Fibroblast of mammary gland (primary cell): ENCODE measurements at regions not wholly inside any gene's neighbourhood (a gene's known extent, or its start where the extent isn't known, plus 50 kb on each side); places are given as distances from the start of the nearest gene placed in this dataset.
"Not testable (repeated sequence)": the region's sequence is repeated elsewhere in the genome, so short reads cannot be mapped to it uniquely, and the experiment has no call there.

ENCODE experiments used
- DNase-seq: peaks from one replicate; pipeline ENCODE4 v3.0.0-alpha.2; 2010; ENCODE audit warnings: low read depth
- H3K4me3 ChIP-seq: 2 replicates; pipeline ENCODE4 v1.5.1; 2011; ENCODE audit warnings: low read depth, mild to moderate bottlenecking, low read length, moderate library complexity; ENCODE audit not compliant: control insufficient read depth
- TF ChIP-seq, protein P1 (sequence below): conservative IDR thresholded peaks from 2 replicates; pipeline ENCODE4 v1.5.1; 2011; ENCODE audit warnings: low read depth, low read length, inconsistent platforms; ENCODE audit not compliant: control insufficient read depth, insufficient read depth

- TF ChIP-seq, protein P1, sequence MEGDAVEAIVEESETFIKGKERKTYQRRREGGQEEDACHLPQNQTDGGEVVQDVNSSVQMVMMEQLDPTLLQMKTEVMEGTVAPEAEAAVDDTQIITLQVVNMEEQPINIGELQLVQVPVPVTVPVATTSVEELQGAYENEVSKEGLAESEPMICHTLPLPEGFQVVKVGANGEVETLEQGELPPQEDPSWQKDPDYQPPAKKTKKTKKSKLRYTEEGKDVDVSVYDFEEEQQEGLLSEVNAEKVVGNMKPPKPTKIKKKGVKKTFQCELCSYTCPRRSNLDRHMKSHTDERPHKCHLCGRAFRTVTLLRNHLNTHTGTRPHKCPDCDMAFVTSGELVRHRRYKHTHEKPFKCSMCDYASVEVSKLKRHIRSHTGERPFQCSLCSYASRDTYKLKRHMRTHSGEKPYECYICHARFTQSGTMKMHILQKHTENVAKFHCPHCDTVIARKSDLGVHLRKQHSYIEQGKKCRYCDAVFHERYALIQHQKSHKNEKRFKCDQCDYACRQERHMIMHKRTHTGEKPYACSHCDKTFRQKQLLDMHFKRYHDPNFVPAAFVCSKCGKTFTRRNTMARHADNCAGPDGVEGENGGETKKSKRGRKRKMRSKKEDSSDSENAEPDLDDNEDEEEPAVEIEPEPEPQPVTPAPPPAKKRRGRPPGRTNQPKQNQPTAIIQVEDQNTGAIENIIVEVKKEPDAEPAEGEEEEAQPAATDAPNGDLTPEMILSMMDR = no peak
- DNase-seq = no peak
- H3K4me3 ChIP-seq = no peak overlapping the region
Observed at GRCh38 chr10:34017281-34017680, 682.8 kb upstream of the NRP1 start.

DNA sequence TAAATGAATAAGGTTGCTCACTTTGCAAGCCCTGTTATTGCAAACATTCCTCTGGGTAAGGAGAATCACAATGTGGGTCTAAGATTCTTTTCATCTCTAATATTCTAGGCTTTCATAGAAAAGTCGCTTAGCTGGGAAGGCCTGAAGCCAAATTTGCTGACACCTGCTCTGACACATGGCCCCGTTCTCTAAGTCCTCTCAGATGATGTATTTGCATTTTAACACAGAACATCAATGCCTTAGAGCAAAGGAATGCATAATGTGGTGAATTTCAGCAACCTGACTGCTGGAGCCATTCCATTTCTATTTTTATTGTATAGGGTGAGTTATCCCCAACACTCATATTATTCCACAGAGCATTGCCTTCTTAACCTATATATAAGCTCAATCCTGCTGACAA, 682.1 kb upstream of the NRP1 start:
- H3K4me3 ChIP-seq = no peak overlapping the region
- no peak for DNase-seq
- TF ChIP-seq, protein P1 = no peak

DNA sequence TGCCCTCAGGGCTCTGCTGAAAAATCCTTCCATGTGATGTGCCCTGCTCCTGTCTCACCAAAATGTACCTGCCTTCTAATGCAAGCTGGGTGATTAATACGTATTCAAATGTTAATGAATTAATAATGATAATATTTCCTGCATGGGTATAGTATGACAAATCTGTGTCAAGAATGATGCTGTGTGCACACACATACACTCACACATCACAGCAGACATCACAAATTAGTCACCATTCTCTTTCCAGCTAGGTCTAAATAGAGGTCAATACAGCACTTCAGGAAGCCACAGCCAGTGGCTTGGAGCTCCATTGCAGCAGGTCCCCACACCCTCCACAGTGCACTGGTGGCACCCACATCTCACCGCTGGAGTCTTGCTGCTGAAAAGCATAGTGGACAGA, 681.2 kb upstream of the NRP1 start:
- TF ChIP-seq, protein P1 = no peak
- DNase-seq = peak; percentile 14
- H3K4me3 ChIP-seq = no peak overlapping the region

GRCh38 chr10:34013235-34013634, 678.8 kb upstream of the NRP1 start:
- DNase-seq = no peak
- no peak overlapping the region for H3K4me3 ChIP-seq
- TF ChIP-seq, protein P1 = no peak

DNA sequence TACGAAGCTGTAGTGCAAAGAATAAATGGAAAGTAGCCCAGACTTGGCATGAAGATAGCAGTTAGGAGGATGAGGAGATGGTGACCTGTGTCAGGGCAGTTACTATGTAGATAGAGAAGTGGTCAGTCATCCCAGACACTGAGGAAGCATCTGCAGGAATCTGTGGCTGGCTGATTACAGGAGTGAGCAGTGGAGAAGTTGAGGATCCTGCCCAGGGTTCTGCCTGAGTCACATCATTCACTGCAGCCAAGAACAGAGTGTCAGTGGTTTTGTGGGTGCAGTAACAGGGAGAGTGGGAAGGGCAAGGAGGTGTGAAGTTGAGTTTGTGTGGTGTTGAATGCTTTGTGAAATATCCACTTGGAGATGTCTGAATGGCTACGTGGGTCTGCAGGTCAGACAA, 676.4 kb upstream of the NRP1 start:
- H3K4me3 ChIP-seq = no peak overlapping the region
- TF ChIP-seq, protein P1 = no peak
- peak; percentile 57 for DNase-seq

DNA sequence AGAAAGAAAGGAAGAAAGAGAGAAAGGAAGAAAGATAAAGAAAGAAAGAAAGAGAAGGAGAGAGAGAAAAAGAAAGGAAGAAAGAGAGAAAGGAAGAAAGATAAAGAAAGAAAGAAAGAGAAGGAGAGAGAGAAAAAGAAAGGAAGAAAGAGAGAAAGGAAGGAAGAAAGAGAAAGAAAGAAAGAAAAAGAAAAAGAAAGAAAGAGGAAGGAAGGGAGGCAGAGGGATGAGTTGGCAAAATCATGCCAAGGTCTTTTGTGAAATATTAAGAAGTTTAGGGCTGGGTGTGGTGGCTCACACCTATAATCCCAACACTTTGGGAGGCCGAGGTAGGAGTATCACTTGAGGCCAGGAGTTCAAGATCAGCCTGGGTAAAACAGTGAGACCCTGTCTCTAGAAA, 675.8 kb upstream of the NRP1 start:
- not testable (repeated sequence) for DNase-seq, H3K4me3 ChIP-seq

DNA sequence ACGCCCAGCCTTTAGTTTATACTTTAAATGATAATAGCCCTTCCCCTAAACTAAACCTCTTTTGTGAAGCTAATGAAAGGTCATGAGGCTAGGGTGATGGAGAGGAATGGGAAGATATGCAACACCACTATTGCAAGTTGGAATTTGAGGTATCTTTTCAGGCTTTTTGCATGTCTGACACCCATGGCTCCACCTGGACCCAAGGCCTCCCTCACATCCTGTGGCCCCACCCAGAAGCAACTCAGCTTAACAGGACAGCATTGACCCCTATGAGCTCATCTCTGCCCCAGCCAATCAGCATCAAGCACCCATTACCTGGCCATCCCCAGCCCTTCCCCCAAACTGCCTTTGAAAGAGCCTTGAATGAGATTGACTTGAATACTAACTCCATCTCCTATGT, 674.2 kb upstream of the NRP1 start:
- TF ChIP-seq, protein P1 = no peak
- no peak for DNase-seq
- H3K4me3 ChIP-seq = no peak overlapping the region

GRCh38 chr10:34006471-34006870, 672.0 kb upstream of the NRP1 start:
- H3K4me3 ChIP-seq = no peak overlapping the region
- no peak for DNase-seq
- TF ChIP-seq, protein P1 = no peak
